ENCODE measurements at regions not wholly inside any gene's neighbourhood (a gene's known extent, or its start where the extent isn't known, plus 50 kb on each side); places are given as distances from the start of the nearest gene placed in this dataset.
A peak's percentile ranks its signal among the peaks of the same experiment; 100 is the strongest.

GRCh38 chr22:27241430-27242321, 559.9 kb downstream of the MN1 start:
- DNase-seq, result no peak
- H3K36me3 Mint-ChIP-seq, result no peaks in the 10 kb centered on the region
- no peak for ATAC-seq (ENCODE audit: low read depth in 2 of 2)
- H3K27me3 Mint-ChIP-seq, result peaks cover 11 to 31% (median 16%) of the 10 kb centered on the region in 3 donors
- H3K9me3 Mint-ChIP-seq, result peaks cover 0 to 5% (median 0%) of the 10 kb centered on the region in 7 donors
- no peak overlapping the region for H3K4me3 Mint-ChIP-seq
- peak overlapping the region in 1 of 6 donors; percentile 28 for H3K27ac Mint-ChIP-seq
- no peaks in the 10 kb centered on the region for H3K4me1 Mint-ChIP-seq

GRCh38 chr22:27242474-27242873, 559.1 kb downstream of the MN1 start:
- Mint-ChIP-seq H3K36me3 (no peaks in the 10 kb centered on the region), H3K27ac (no peak overlapping the region), H3K4me3 (no peak overlapping the region), H3K9me3 (peaks cover 0 to 6% (median 0%) of the 10 kb centered on the region in 7 donors), H3K27me3 (peaks cover 11 to 31% (median 16%) of the 10 kb centered on the region in 3 donors), H3K4me1 (peaks cover 0 to 4% (median 3%) of the 10 kb centered on the region in 3 donors)
- ATAC-seq (ENCODE audit: low read depth in 2 of 2) (no peak), DNase-seq (no peak)

DNA sequence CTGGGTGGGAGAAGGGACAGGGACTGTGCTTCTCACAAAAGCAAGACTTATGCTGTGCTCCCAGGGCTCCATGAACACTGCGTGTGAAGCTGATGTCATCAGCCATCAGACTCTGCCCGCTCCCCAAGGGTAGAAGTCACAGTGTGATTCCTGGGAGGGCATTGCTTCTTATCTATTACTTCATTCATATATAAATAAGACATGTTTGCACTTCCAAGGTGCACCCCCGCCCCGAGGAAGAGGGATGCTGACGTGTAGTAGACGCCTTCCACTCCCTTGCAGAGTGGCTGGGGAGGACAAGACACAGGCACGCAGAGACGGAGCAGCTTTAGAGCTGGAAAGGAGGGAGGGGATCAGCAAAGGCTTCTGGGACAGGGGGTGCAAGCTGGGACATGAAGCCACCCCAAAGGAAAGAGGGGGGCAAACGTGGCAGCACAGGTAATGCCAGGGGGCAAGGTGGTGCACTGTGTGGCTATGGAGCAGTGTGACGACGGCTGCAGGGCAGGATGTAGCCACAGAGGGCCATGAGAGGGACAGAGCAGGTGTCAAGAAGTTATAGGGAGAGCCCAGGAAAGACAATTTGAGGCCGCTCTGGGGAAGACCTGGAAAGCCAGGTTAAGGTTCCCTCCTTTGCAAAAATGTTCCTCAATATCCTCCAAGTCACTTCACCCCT, 558.5 kb downstream of the MN1 start:
- Mint-ChIP-seq H3K27me3 (peaks cover 11 to 31% (median 16%) of the 10 kb centered on the region in 3 donors), H3K27ac (no peak overlapping the region), H3K4me3 (no peak overlapping the region), H3K9me3 (peaks cover 0 to 6% (median 3%) of the 10 kb centered on the region in 7 donors), H3K4me1 (peaks cover 0 to 6% (median 3%) of the 10 kb centered on the region in 3 donors), H3K36me3 (no peaks in the 10 kb centered on the region)
- DNase-seq (no peak), ATAC-seq (ENCODE audit: low read depth in 2 of 2) (no peak)

DNA sequence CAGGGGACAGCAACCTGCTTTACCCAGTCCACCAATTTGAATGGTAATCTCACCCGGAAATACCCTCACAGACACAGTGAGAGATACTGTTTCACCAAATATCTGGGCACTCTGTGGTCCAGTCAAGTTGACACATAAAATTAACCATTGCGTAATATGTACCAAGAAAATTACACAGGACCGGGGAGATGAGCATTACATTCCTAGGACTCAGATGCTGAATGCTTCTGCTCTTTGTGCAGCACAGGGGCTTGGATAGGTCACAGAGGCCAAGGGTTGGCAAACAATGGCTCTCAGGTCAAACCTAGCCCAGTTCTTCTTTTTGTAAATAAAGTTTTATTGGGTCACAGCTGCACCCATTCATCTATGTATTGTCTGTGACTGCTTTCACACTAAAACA, 557.2 kb downstream of the MN1 start:
- Mint-ChIP-seq H3K4me3 (no peak overlapping the region), H3K27me3 (peaks cover 15 to 22% (median 16%) of the 10 kb centered on the region in 3 donors), H3K36me3 (no peaks in the 10 kb centered on the region), H3K9me3 (peaks cover 0 to 6% (median 3%) of the 10 kb centered on the region in 7 donors), H3K4me1 (peaks cover 0 to 6% (median 3%) of the 10 kb centered on the region in 3 donors), H3K27ac (no peak overlapping the region)
- ATAC-seq (ENCODE audit: low read depth in 2 of 2), result no peak
- no peak for DNase-seq

- DNase-seq, result no peak
- H3K36me3 Mint-ChIP-seq, result no peaks in the 10 kb centered on the region
- peaks cover 0 to 6% (median 3%) of the 10 kb centered on the region in 3 donors for H3K4me1 Mint-ChIP-seq
- peak overlapping the region in 1 of 6 donors; percentile 9 for H3K27ac Mint-ChIP-seq
- H3K27me3 Mint-ChIP-seq, result peaks cover 10 to 15% (median 10%) of the 10 kb centered on the region in 3 donors
- ATAC-seq (ENCODE audit: low read depth in 2 of 2), result no peak
- H3K9me3 Mint-ChIP-seq, result peaks cover 0 to 6% (median 3%) of the 10 kb centered on the region in 7 donors
- H3K4me3 Mint-ChIP-seq, result no peak overlapping the region
Measured at GRCh38 chr22:27245056-27245455, 556.5 kb downstream of the MN1 start.

DNA sequence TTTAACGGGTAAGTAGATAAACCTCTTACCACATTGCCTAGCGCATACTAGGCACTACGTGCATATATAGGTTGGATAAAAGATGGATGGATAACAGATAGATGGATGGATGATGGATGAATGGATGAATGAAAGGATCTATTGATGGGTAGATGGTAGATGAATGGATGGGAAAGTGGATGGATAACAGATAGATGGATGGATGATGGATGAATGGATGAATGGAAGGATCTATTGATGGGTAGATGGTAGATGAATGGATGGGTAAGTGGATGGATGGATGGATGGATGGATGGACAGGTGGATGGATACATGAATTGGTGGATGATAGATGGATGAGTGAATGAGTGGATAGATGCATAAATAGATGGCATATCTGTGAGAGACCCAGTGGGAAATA, 555.0 kb downstream of the MN1 start:
- ATAC-seq (ENCODE audit: low read depth in 2 of 2), result no peak
- Mint-ChIP-seq H3K4me3 (no peak overlapping the region), H3K27ac (peak overlapping the region in 1 of 6 donors; percentile 14), H3K4me1 (peaks cover 0 to 6% (median 3%) of the 10 kb centered on the region in 3 donors), H3K36me3 (no peaks in the 10 kb centered on the region), H3K9me3 (peaks cover 0 to 8% (median 3%) of the 10 kb centered on the region in 7 donors), H3K27me3 (peaks cover 8 to 13% (median 12%) of the 10 kb centered on the region in 3 donors)
- no peak for DNase-seq

DNA sequence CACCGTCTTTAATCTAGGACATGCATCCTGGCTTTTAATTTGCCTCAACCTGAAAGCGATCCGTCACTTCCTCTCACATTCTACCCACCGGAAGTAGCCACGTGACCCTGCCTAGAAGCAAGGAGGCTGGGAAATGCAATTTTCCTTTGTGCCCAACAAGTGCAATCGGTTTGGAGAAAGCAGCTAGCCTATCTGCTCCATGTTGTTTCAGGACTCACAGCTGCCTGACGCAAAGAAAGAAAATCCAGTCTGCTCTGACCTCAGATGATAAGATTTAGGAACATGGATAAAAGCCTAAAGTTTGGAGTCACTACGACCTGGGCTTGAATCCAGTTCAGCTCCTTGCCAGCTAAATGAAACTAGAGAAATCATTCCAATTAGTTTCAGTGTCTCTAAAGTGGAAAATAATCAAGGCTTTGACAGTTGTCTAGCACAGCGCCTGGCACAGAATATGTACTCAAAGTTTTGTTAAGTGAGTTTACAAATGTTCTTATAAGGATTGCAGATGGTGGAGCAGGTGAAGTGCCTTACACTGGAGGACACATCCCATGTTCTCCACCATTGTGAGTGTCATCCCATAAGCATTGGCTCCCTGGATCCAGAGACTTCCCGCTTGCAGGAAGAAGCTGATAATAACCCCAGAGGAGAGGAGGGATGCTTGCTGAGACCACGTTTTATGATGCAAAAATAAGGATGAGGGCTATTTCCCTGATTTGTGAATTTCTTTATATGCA, 553.7 kb downstream of the MN1 start:
- no peak overlapping the region for H3K4me3 Mint-ChIP-seq
- ATAC-seq (ENCODE audit: low read depth in 2 of 2), result no peak
- H3K27ac Mint-ChIP-seq, result no peak overlapping the region
- H3K4me1 Mint-ChIP-seq, result peaks cover 0 to 6% (median 3%) of the 10 kb centered on the region in 3 donors
- DNase-seq, result no peak
- H3K36me3 Mint-ChIP-seq, result no peaks in the 10 kb centered on the region
- H3K27me3 Mint-ChIP-seq, result peaks cover 5 to 9% (median 8%) of the 10 kb centered on the region in 3 donors
- H3K9me3 Mint-ChIP-seq, result peaks cover 0 to 9% (median 3%) of the 10 kb centered on the region in 7 donors

DNA sequence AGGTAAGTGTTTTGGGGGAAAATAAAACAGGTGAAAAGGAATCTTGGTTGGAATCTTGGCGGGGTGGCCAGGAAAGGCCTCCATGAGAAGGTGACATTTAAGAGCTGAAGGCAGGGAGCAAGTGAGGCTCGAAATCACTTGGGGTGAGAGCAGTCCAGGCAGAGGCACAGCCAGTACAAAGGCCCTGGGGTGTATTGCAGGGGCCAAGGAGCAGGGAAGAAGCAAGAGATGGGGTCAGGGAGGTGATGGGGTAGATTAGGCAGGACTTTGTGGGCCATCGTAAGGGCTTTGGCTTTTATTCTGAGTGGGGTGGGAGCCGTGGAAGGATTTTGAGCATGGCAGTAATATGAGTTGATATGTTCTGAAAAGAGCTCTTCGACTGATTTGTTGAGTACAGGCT, 551.1 kb downstream of the MN1 start:
- DNase-seq (no peak), ATAC-seq (ENCODE audit: low read depth in 2 of 2) (no peak)
- Mint-ChIP-seq H3K27ac (no peak overlapping the region), H3K27me3 (peaks cover 0 to 9% (median 6%) of the 10 kb centered on the region in 3 donors), H3K4me3 (no peak overlapping the region), H3K9me3 (peaks cover 5 to 26% (median 14%) of the 10 kb centered on the region in 7 donors), H3K36me3 (peaks cover 3 to 5% of the 10 kb centered on the region in 2 donors), H3K4me1 (peaks cover 0 to 6% (median 3%) of the 10 kb centered on the region in 3 donors)

GRCh38 chr22:27250886-27251285, 550.7 kb downstream of the MN1 start:
- ATAC-seq (ENCODE audit: low read depth in 2 of 2) (no peak), DNase-seq (no peak)
- H3K4me3 Mint-ChIP-seq, result no peak overlapping the region
- peaks cover 5 to 8% of the 10 kb centered on the region in 2 donors for H3K36me3 Mint-ChIP-seq
- H3K27ac Mint-ChIP-seq, result no peak overlapping the region
- H3K9me3 Mint-ChIP-seq, result peaks cover 10 to 31% (median 18%) of the 10 kb centered on the region in 7 donors
- H3K27me3 Mint-ChIP-seq, result peaks cover 0 to 12% (median 9%) of the 10 kb centered on the region in 3 donors
- H3K4me1 Mint-ChIP-seq, result peaks cover 0 to 6% (median 3%) of the 10 kb centered on the region in 3 donors

DNA sequence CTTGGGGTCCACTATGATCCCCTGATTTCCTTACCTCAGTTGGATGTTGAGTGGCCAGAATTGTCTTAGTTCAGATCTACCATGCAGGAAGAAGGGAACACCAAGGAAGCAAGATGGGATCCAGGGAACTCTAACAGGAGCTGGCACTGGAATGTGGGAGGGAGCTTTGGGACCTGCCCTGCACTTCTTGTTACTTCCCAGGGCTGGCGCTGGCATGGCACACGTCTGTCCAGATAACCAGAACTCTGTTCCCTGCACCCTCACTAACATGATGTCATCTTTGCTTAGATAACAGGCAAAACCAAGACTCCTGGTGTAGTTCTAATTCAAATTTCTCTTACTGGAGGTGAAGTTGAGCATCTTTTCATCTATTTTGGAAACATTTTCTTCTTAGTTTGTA, 550.0 kb downstream of the MN1 start:
- H3K9me3 Mint-ChIP-seq, result peaks cover 10 to 33% (median 22%) of the 10 kb centered on the region in 7 donors
- H3K27ac Mint-ChIP-seq, result no peak overlapping the region
- peaks cover 5 to 13% of the 10 kb centered on the region in 2 donors for H3K36me3 Mint-ChIP-seq
- DNase-seq (no peak), ATAC-seq (ENCODE audit: low read depth in 2 of 2) (no peak)
- H3K27me3 Mint-ChIP-seq, result peaks cover 0 to 12% (median 9%) of the 10 kb centered on the region in 3 donors
- peaks cover 0 to 6% (median 3%) of the 10 kb centered on the region in 3 donors for H3K4me1 Mint-ChIP-seq
- no peak overlapping the region for H3K4me3 Mint-ChIP-seq

DNA sequence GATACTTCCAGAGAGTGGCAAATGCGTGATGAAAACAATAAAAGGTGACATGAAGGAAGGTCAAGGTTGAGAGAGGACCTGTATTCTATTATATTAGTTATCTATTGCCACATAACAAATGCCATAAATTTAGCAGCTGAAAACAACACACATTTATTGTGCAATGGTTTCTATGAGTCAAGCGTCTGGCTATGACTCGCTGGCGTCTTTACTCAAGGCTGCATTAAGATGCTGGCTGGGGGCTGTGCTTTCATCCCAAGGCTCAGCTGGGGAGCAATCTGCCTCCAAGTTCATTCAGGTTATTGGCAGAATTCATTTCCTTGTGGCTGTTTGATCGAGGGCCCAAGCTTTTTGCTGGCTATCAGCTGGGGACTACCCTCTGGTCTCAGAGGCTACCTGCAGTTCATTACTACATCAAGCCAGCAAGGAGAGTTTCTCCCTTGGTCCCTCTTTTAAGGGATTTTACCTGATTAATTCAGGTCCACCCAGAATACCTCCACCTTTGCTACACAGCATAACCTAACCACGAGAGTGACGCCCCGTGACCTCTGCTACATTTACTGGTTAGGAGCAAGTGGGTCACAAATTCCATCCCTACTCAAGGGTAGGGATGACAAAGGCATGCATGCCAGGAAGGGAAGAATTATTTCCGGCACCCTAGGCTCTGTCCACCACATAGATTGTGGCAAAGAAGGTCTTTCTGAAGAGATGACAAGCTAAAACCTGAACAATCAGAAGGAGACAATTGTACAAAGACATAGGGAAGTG, 549.1 kb downstream of the MN1 start:
- Mint-ChIP-seq H3K9me3 (peaks cover 8 to 36% (median 22%) of the 10 kb centered on the region in 7 donors), H3K27ac (no peak overlapping the region), H3K36me3 (peaks cover 5 to 13% of the 10 kb centered on the region in 2 donors), H3K4me3 (no peak overlapping the region), H3K27me3 (peaks cover 0 to 12% (median 9%) of the 10 kb centered on the region in 3 donors), H3K4me1 (peaks cover 0 to 2% (median 0%) of the 10 kb centered on the region in 3 donors)
- no peak for DNase-seq
- ATAC-seq (ENCODE audit: low read depth in 2 of 2), result no peak

DNA sequence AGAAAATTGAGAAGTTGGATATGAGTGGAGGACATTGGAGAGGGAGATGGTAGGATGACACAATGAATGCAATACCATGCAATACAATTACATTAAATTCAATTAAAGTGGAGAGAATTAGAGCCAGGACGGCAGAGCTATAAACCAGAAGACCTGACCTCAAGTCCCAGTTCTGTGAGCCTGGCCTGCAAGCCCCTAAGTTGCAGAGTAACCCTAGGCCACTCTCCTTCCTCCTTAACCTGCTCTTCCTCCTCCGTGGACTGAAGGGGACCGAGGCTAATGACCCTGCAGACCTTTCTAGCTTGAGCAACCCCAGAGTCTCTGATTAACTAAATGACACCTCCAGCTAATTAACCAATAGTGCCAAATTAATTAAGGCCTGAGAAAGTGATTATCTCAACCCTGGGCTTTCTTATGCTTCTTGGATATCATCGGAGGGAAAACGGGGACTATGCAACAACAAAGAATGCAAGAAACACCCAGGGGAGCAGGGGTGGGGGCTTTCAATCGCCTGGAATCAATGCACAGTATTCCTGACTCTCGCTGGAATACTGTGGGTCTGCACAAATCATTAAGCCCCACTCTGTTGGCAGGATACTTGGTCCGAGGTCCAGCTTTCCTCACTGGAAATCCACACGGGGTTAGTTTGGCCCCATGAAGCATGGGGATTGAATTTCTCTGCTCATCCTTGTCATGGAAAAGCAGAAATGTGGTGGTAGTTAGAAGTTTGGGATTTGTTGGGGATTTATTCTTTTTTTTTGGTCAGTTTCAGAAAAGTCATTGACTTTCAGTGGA, 548.3 kb downstream of the MN1 start:
- DNase-seq (no peak), ATAC-seq (ENCODE audit: low read depth in 2 of 2) (no peak)
- Mint-ChIP-seq H3K27ac (no peak overlapping the region), H3K4me1 (no peaks in the 10 kb centered on the region), H3K36me3 (peaks cover 5 to 13% of the 10 kb centered on the region in 2 donors), H3K4me3 (no peak overlapping the region), H3K27me3 (peaks cover 0 to 12% (median 9%) of the 10 kb centered on the region in 3 donors), H3K9me3 (peaks cover 8 to 41% (median 23%) of the 10 kb centered on the region in 7 donors)
